Renal pelvis (tissue), 1 donor: ENCODE measurements at regions not wholly inside any gene's neighbourhood (a gene's known extent, or its start where the extent isn't known, plus 50 kb on each side); places are given as distances from the start of the nearest gene placed in this dataset.
"Not testable (repeated sequence)": the region's sequence is repeated elsewhere in the genome, so short reads cannot be mapped to it uniquely, and the experiment has no call there.

Source experiments
- DNase-seq: peaks from one replicate; pipeline ENCODE4 v3.0.0-alpha.2; 2013

GRCh38 chr21:33994373-33994772 is 78.8 kb upstream of the ATP5PO start:
- no peak for DNase-seq

DNA sequence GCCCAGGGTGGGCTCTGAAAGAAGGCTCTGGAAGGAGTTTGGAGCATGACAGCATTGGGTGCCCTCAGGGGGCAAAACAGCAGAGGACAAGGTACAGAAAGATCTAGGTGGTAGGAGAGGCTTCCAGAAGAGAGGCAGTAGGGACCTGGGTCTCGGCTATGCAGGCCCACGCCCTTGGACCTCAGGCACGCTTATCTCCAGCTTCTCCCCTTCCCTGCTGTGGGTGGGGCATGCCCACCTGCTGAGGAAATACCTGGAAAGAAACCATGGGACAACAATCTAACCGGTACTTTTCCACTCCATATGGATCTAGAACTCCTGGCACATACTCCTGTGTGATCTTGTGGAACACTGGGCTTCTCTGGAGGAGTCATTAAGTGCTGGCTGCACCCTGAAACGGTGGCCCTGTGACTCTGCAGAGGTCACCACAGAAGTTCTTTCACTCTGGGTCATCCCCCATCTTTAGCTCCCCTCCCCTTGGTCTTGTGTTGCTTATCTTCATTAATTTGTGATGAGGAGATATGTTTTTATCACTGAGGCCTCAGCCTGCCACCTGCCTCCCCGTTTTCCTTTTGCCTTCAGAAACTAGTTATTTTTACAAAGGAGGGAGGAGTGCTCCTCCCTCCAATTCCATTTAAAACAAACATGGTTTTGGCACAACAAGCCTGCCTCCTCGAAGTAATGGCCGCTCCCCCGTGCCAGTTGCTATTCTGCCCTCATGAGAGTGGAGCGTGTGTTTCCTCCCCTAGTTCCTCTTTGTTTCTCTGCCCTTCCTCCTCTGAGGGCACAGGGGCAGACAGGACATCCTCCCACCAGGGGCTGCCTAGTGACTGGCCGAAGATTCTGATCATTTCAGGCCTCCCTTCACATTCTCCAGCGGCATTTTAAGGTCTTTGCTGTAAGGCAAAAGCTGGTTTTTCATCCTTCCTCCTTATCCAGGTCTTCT is 78.0 kb upstream of the ATP5PO start:
- no peak for DNase-seq

DNA sequence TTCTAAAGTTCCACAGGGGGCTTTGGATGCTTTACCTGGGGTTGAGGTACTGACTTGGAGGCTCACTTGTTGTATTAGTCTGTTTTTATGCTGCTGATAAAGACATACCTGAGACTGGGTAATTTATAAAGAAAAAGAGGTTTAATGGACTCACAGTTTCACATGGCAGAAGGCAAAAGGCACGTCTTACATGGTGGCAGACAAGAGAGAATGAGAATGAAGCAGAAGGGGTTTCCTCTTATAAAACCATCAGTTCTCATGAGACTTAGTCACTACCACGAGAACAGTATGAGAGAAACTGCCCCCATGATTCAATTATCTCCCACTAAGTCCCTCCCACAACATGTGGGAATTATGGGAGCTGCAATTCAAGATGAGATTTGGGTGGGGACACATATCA is 76.8 kb upstream of the ATP5PO start:
- not testable (repeated sequence) for DNase-seq

- DNase-seq = no peak
Observed at GRCh38 chr21:33991133-33991532, 75.5 kb upstream of the ATP5PO start.

- no peak for DNase-seq
Observed at GRCh38 chr21:33989440-33989839, 73.8 kb upstream of the ATP5PO start.

DNA sequence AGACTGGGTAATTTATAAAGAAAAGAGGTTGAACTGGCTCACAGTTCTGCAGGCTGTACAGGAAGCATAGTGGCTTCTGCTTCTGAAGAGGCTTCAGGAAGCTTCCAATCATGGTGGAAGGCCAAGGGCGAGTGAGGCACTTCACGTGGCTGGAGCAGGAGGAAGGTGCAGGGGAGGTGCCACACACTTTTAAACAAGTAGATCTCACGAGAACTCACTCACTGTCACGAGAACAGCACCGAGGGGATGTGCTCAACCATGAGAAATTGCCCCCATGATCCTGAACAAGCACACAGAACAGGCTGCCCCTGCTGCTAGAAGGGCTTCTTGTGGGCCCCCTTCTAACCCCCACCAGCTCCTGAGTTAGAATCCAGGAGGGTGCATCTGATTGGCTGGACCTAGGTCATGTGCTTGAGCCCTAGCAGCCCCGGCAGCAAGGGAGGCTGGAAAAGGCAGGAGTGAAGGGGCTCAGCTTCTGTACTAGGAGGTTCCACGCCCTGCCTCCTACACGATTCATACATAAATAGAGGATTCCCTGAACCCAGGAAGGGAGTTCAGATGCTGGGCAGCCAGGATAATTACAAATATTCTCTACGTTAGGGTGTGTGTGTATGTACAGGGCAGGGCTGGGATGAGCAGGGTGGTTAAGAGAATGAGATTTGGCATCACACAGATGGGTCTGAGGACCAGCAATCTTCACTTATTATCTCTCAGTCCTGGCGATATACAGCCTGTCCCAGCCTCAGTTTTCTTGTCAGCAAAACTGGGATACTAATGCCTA is 72.8 kb upstream of the ATP5PO start:
- no peak for DNase-seq

DNA sequence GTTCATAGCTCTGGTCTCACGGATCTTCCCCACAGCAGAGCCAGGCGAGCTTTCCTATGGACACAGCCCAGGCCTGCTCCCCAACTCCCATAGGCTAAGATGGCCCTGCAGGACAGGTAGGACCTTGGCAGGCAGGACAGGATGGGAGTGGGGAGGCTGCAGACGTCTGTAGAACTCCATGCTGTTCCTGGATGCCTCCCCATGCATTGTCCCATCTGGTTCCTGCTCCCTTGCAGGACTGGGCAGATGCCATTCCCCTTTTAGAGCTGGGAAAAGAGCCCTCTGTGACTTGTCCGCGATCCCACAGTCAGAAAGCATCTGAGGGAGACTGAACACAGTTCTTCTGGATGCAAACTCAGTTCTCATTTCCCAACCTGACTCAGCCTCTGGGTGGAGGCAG is 71.9 kb upstream of the ATP5PO start:
- no peak for DNase-seq

- DNase-seq = no peak
Observed at GRCh38 chr21:33985117-33986050, 69.8 kb upstream of the ATP5PO start.

- DNase-seq = no peak
Observed at GRCh38 chr21:33984021-33984481, 68.4 kb upstream of the ATP5PO start.

DNA sequence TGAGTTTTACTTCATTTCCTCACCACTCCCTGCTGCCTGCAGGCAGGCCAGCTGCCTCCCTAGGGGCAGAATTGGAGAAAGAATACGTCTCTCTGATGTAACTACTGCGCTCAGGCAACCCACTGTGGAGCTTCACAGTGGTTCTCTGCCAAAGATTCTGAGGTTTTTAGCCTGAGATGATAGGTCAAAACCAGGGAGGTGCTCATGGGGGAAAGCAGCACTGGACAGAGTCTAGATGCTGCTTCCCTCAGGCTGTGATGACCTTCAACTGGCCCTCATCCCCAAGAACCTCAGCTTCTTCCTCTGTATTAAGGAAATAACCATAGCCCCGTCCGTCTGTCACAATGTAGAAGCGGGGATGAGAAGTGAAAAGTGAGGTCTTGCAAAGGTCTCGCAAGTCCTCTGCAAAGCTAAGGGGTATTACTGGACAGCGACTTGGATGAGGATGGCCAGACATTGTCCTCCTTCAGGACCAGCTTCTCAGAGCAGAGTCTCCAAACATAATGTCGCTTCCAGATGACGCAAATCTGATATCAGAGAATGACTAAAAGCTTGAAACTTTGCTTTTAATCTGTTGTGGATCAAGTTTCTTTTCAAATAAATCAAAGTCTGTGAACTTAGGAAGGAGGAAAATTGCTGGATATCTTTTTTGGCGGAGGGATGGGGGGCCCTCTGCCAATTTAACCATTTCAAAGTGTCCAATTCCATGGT is 65.9 kb upstream of the ATP5PO start:
- no peak for DNase-seq

GRCh38 chr21:33980276-33980916 is 64.8 kb upstream of the ATP5PO start:
- no peak for DNase-seq

GRCh38 chr21:33978585-33978984 is 63.0 kb upstream of the ATP5PO start:
- no peak for DNase-seq

GRCh38 chr21:33977721-33978369 is 62.2 kb upstream of the ATP5PO start:
- DNase-seq = no peak

GRCh38 chr21:33977017-33977720 is 61.6 kb upstream of the ATP5PO start:
- DNase-seq = no peak

DNA sequence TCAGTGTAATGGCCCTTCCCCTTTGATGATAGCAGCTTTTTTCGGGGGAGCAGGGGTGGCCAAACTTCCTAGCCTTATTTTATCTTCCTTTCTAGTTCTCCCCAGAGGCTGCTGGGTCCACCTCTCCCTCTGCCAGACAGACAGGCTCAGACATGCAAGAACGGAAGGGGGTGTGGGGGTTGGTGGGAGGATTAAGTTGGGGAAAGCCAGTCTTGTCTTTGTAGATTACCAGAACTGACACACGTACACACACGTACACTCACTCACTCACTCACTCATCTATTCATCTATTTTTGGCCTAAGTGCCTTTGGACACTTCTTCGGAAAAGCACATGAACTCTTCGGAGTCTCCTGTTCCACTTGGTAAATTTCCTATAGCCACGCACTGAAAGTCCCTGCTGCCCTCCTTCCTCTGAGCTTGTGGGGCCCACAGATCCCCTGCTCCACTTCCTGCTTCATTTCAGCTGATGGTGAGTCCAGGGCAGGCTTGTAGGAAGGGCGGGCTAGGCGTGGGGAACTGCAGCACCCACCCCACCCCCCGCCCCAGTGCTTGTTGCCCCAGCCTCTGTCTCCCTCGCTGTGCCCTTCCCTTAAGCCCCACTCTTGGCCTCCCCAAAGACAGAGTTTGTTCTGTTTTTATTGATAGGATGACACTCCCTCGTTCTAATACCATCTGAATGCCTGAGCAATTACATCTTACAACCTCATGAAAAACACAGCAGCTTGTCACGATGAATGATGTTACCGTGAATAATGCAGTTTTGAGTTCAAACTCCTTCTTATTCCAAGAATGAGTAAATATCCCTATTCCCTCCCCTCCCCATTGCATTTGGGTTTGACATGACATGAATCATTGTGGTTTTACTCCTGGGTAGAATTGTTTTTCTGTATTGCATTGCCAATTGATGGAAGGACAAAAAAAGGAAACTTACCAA is 60.7 kb upstream of the ATP5PO start:
- DNase-seq = no peak

DNA sequence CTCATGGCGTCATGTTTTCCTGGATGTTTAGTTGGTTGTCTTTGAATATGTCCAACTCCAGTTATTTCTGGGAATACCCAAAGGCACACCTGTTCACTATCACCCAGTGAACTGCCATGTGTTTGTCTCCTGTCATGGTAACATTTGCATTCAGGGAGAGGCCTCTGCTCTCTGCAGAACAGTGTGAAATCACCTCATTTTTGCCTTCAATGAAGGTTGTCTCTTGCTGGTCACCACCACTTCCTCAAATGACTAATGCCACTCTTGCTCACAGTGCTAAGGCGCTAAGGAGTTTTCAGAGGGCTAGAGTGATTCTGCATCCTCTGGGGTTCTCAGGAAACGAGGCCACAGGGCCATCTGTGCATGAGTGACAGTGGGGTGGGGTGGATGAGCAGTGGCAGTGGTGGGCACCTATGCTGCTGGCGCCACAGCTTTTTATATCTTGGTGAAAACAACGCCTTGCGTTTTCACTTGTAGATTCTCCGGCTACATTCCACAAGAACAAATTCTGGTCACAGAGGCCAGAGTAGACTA is 60.0 kb upstream of the ATP5PO start:
- no peak for DNase-seq

GRCh38 chr21:33974513-33975468 is 59.2 kb upstream of the ATP5PO start:
- no peak for DNase-seq
